WTC11 (cell line): ENCODE measurements at regions not wholly inside any gene's neighbourhood (a gene's known extent, or its start where the extent isn't known, plus 50 kb on each side); places are given as distances from the start of the nearest gene placed in this dataset.

Experiments
- ATF6 ChIP-seq: sonication (generic); formaldehyde crosslinking; IDR thresholded peaks from 2 replicates; pipeline ENCODE4 v1.8.1; 2023; ENCODE audit warnings: mild to moderate bottlenecking, missing genetic modification reagents
- CTCF ChIP-seq: fragments of 200-600 bp; IDR thresholded peaks from 2 replicates; pipeline ENCODE4 v1.8.0; 2022; ENCODE audit warnings: antibody characterized with exemption
- E2F4 ChIP-seq: sonication (generic); formaldehyde crosslinking; IDR thresholded peaks from 2 replicates; pipeline ENCODE4 v1.8.1; 2022; ENCODE audit warnings: low read depth, mild to moderate bottlenecking, moderate library complexity, missing genetic modification reagents, borderline replicate concordance
- E2F5 ChIP-seq: sonication (generic); formaldehyde crosslinking; IDR thresholded peaks from 2 replicates; pipeline ENCODE4 v1.8.1; 2022; ENCODE audit warnings: mild to moderate bottlenecking, moderate library complexity, missing genetic modification reagents
- JUN ChIP-seq: sonication (generic); formaldehyde crosslinking; IDR thresholded peaks from 2 replicates; pipeline ENCODE4 v1.8.0; 2023; ENCODE audit warnings: mild to moderate bottlenecking, missing genetic modification reagents
- MXD4 ChIP-seq: fragments of 250-450 bp; sonication (Bioruptor Pico); IDR thresholded peaks from 2 replicates; pipeline ENCODE4 v1.8.0; 2021; ENCODE audit warnings: mild to moderate bottlenecking, moderate library complexity, borderline replicate concordance
- TEAD4 ChIP-seq: sonication (generic); formaldehyde crosslinking; IDR thresholded peaks from 2 replicates; pipeline ENCODE4 v1.8.0; 2022; ENCODE audit warnings: mild to moderate bottlenecking, missing genetic modification reagents
- ZNF532 ChIP-seq: fragments of 250-450 bp; sonication (Bioruptor Pico); IDR thresholded peaks from 2 replicates; pipeline ENCODE4 v1.9.0; 2021; ENCODE audit warnings: mild to moderate bottlenecking, borderline replicate concordance
- TF ChIP-seq, protein P1 (sequence below): sonication (generic); formaldehyde crosslinking; conservative IDR thresholded peaks from 2 replicates; pipeline ENCODE4 v1.8.1; 2022; ENCODE audit warnings: mild to moderate bottlenecking, missing genetic modification reagents

DNA sequence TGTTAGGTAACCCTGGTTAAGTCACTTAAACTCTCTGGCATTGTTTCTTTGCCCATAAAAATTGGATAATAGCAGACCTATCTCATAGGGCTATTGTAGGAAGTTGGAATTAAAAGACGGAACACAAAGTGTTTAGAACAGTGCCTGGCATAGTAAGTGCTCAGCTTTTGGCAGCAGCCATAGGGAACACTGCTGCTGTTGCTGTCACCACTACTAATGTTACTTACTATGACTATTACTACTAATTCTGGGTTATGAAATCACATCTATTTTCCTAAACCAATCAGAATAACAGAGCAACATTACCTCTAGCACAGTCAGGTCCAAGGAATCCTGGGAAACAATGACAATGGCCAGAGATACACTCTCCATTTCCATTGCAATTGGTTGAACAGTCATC lies 300.0 kb downstream of the SH2D1A start:
- TF ChIP-seq E2F5 = no peak
- TF ChIP-seq CTCF = no peak
- TF ChIP-seq ZNF532 = no peak
- no peak for TF ChIP-seq TEAD4 (CRISPR knock-in tag)
- no peak for TF ChIP-seq E2F4 (CRISPR knock-in tag)
- TF ChIP-seq ATF6 (CRISPR knock-in tag) = no peak
- TF ChIP-seq JUN (CRISPR knock-in tag) = no peak
- TF ChIP-seq, protein P1, sequence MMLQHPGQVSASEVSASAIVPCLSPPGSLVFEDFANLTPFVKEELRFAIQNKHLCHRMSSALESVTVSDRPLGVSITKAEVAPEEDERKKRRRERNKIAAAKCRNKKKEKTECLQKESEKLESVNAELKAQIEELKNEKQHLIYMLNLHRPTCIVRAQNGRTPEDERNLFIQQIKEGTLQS (CRISPR knock-in tag) = no peak
- TF ChIP-seq MXD4 (CRISPR knock-in tag) = no peak
